GF-D8 (cell line): ENCODE measurements at regions not wholly inside any gene's neighbourhood (a gene's known extent, or its start where the extent isn't known, plus 50 kb on each side); places are given as distances from the start of the nearest gene placed in this dataset.

Experiments used
- DNase-seq: peaks from one replicate; lab custom pipeline; 2025; lab: John Stamatoyannopoulos, UW

GRCh38 chr21:16013570-16013969, 283.8 kb downstream of the USP25 start:
- DNase-seq, result no peak

DNA sequence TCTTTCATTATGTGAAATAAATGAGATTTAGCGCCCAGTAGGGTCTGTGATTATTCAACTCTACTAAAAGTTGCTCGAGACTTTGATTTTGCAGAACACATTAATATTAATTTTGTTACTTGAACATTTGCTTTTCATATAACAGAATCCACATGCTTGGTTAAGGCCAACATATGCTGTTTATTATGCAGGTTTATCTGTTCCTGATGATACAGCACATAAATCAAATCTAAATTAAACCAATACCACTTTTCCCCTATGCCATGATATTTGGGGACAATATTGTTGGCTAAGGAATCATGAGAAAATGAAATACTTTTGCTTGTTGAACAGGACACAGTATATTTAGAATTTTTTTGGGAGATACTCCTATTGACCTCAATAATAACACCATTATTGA, 291.1 kb downstream of the USP25 start:
- DNase-seq, result no peak

- no peak for DNase-seq
Observed at GRCh38 chr21:16022116-16022515, 292.3 kb downstream of the USP25 start.

- no peak for DNase-seq
Observed at GRCh38 chr21:16022921-16023320, 293.1 kb downstream of the USP25 start.

GRCh38 chr21:16028142-16028541, 298.4 kb downstream of the USP25 start:
- no peak for DNase-seq

DNA sequence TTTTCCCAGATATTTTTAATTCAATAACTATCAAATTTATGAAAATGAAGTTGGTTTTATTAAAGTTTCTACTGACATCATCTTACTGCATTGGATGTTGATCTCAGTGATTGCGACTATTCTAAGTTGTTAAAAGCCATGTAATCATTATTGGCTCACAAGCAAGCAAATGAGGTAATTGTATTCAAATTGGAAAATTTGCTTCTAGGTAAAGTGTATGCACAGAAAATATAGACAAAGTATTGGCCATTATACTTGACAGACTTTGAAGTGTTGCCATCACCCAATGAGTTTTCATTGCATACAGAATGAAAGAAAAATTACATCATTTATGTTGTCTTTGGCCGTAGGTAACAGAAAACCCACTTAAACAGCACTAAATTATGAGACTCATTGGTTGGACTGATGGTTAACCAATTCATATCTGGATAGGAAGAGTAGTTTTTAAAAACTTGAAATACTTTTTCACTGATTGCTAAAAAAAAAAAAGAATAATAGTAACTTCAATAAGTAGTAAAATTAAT, 299.2 kb downstream of the USP25 start:
- no peak for DNase-seq

- no peak for DNase-seq
Observed at GRCh38 chr21:16033193-16033592, 303.4 kb downstream of the USP25 start.

DNA sequence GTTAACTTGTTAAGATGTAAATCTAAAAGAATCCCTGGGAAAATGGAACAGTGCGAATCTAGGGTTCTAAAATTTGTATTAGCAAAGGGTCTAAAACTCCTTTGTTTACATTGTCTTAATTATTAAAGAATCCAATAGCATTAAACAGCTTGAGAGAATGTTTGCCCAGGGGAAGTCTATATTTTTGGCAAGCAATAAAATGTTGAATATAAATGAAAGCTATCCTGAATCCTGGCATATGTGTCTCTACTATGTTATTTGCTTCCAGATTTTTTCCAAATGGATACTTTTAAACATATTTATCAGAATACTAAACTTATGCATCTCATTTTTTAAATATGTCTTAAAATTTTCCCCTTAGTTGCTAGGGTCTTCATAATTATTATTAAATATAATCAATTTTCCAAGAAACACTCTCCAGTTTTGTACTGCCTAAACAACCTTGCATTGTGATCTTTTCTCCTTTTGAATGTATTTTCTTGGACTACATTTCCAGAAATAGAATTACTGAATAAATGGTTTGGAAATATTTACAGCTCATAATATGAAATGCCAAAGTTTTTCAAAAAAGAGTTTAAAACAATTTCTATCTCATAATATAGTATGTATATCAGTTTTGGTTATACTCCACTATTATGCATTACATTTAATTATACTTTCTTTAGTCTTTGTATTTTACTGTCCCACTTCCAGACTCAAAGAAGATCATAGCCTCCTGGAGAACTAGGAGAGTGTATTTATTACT, 304.8 kb downstream of the USP25 start:
- no peak for DNase-seq

GRCh38 chr21:16037421-16037955, 307.7 kb downstream of the USP25 start:
- DNase-seq, result peak; percentile 30

- no peak for DNase-seq
Observed at GRCh38 chr21:16040601-16041000, 310.8 kb downstream of the USP25 start.

- DNase-seq, result no peak
Observed at GRCh38 chr21:16044676-16045075, 314.9 kb downstream of the USP25 start.

- DNase-seq, result no peak
Observed at GRCh38 chr21:16046656-16047330, 317.0 kb downstream of the USP25 start.

GRCh38 chr21:16047904-16048303, 318.1 kb downstream of the USP25 start:
- DNase-seq, result no peak

GRCh38 chr21:16055014-16055413, 325.2 kb downstream of the USP25 start:
- no peak for DNase-seq

GRCh38 chr21:16058896-16059295, 329.1 kb downstream of the USP25 start:
- DNase-seq, result no peak

GRCh38 chr21:16059981-16060380, 330.2 kb downstream of the USP25 start:
- DNase-seq, result no peak

- no peak for DNase-seq
Observed at GRCh38 chr21:16061194-16061593, 331.4 kb downstream of the USP25 start.

DNA sequence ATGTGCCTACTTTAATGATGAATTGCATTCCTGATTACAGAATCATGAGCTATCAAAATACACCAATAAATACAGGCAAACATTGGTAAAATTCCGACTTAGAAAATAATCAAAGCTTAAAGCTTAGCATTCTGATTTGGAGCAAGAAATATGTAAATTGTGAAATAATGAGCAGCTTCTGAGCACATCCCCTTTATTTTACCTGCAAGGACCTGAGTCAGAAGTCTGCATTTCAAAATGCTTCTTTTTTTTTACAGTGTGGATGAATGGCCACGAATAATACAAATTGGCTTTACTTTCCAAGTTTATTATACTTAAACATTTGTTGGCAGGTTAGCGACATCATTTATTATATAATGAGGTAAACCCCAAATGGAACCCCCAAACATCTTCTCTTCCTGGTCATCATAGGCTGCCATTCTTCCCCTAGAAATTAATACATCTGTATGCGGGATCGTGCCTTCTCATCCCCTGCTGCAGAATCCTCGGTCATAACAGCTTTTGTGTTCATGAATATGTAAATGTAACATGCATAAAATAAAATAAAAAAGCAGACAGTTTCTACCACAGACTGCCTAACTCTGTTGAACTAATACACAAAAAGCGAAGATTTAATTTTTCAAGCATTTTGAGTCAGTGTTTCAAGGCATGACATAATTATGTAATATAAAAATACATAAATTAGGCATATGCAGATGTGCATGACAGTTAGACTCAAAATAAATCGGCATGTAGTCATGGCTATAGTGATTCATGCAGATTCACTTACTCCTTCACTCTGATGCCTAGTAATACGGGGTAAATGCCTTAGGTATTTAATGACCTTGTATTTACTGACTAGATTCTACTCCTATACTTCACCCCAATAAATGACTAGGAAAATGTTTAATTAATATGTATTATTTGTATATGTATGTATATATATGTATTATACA, 339.7 kb downstream of the USP25 start:
- no peak for DNase-seq

DNA sequence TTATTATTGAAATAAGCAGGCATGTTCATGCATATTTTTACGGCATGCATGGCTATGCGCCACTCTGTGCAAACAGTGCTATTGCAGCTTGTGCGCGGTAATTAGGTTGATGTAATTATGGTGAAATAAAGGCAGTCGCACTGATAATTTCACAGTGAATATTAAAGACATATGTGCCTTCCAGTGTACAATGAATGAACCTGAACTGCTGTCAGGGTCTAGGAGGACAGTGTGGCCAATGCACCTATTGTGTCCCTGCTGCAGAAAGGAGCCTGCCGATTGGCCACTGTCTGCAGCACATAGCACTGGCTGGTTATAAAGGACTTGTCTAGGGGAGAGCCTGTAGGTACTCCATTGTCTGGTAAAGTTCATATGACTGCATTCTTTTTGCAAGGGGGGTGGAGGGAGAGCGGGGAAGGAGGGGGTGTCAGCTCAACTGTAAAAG, 340.4 kb downstream of the USP25 start:
- no peak for DNase-seq

GRCh38 chr21:16071092-16071491, 341.3 kb downstream of the USP25 start:
- no peak for DNase-seq

DNA sequence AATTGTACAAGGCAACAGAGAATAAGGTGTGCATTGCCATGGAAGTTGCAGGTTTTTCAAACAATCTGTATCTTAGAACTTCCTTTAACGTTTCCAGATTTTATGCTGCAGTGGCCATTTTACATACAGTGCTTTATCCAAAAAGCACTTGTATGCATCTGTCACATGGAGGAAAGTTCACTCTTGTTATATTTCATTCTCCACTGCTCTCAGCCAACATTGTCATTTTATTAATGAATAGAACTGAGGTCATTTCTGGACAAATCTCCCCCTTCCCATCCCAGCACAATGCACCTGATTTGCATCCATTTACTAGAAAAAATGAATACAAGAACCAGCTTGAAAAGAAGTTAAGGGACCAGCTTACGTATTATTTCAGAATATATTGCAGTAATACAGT, 342.0 kb downstream of the USP25 start:
- no peak for DNase-seq

- no peak for DNase-seq
Observed at GRCh38 chr21:16072221-16072620, 342.4 kb downstream of the USP25 start.
